DMS153 treated with DMSO at 0.1 percent for 48 hours (cell line): ENCODE measurements at regions not wholly inside any gene's neighbourhood (a gene's known extent, or its start where the extent isn't known, plus 50 kb on each side); places are given as distances from the start of the nearest gene placed in this dataset.
"Not testable (repeated sequence)": the region's sequence is repeated elsewhere in the genome, so short reads cannot be mapped to it uniquely, and the experiment has no call there.

Experiments
- DNase-seq: peaks from one replicate; lab custom pipeline; 2025; ENCODE audit not compliant: unreplicated experiment; lab: John Stamatoyannopoulos, UW

GRCh38 chr7:66413379-66414114 lies 208.4 kb downstream of the TPST1 start:
- DNase-seq, result no peak

GRCh38 chr7:66415659-66416265 lies 210.6 kb downstream of the TPST1 start:
- DNase-seq, result no peak

GRCh38 chr7:66418537-66418936 lies 210.1 kb upstream of the KCTD7 start:
- no peak for DNase-seq

- DNase-seq, result no peak
Measured at GRCh38 chr7:66419210-66419609, 209.5 kb upstream of the KCTD7 start.

- DNase-seq, result no peak
Measured at GRCh38 chr7:66421830-66422475, 206.7 kb upstream of the KCTD7 start.

DNA sequence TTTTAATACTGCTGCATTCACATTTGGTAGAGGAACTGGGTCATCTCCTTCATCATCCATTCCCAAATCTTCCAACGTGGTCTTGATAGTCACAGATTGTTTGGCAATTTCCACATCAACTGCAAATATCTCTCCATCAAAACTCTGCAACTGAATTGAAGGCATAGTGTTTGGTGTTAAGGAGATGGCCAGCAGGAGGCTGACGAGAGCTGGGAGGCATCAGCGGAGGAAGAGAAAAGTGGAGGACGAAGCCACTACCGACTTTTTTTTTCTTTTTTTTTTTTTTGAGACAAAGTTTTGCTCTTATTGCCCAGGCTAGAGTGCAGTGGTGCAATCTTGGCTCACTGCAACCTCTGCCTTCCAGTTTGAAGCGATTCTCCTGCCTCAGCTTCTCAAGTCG lies 205.0 kb upstream of the KCTD7 start:
- no peak for DNase-seq

DNA sequence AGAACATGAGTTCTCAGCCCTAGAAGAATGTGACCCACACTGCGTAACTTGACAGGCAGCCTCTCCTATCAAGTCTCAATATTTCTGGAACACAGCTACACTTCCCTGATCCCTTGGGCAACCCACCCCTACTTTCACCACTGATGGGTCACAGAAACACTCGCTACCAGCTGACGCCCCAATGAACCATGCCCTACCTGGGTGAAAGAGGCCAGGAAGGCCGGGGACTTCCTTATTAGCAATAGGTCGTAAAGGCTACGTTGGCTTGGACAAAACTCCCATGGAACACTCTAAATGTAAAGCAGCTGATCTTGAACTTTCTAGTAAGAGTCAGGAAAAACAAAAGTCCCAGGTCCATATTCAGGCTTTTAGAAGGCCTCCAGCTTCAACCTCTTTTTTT lies 202.3 kb upstream of the KCTD7 start:
- no peak for DNase-seq

- no peak for DNase-seq
Measured at GRCh38 chr7:66426996-66427395, 201.7 kb upstream of the KCTD7 start.

GRCh38 chr7:66427956-66428355 lies 200.7 kb upstream of the KCTD7 start:
- no peak for DNase-seq

DNA sequence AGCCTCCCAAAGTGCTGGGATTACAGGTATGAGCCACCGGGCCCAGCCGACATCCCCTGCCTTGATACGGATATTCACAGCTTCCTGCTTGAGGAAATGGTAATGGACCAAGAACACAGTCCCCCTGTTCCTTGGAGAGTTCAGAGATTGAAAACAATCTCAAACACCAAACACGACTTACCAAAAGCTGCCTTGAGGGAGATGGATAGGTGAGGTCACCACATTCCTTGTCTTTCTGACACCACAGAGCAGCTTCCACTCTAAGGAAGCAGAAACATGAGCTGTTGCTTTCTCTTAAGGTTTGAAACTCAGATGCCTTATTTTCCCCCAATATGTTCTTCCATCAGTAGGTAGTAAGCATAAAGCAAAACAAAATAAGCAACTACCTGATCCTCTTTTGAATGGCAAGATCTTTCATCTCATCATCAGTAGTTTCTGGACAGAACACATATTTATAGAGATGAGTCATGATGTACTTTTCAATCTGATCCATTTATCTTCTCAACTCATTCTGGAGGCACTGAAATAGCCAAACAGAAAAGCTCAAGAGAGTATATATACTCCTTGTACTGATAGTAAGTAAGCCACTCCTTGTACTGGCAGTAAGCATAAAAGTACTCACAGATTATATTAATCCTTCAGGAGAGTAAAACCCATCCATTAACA lies 199.1 kb upstream of the KCTD7 start:
- no peak for DNase-seq

GRCh38 chr7:66430164-66430545 lies 198.5 kb upstream of the KCTD7 start:
- no peak for DNase-seq

DNA sequence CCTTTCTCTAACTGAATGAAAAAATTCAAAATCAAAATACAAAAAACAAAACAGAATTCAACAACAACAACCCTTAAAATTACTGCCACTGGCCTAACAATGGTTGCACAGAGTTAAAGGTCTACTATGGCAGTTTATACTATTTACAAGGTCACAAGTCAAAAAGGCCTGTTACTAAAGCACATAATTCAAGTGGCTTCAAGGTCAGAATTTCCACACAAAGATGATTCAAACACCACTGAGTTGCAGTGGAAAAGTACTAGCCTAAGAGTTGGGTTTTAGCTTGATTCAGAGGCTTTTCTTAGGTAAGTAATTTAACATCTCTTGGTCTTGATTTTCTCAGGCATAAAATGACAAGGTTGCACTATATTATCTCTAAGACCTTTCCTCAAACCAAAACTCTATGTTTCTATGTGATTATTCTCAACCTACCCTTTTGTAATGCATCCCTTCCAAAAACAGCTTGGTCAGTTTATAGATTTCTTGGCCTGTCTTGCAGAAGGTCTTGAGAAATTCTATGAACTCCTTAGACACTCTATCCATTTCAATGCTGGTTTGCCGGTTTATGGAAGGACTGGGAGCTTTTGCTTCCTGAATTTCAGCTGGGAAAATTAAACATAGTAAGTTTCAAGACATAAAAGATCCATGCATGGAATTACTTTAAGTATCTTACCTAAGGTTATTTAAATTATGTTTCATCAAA lies 189.8 kb upstream of the KCTD7 start:
- DNase-seq, result not testable (repeated sequence)

- no peak for DNase-seq
Measured at GRCh38 chr7:66442385-66442784, 186.3 kb upstream of the KCTD7 start.

DNA sequence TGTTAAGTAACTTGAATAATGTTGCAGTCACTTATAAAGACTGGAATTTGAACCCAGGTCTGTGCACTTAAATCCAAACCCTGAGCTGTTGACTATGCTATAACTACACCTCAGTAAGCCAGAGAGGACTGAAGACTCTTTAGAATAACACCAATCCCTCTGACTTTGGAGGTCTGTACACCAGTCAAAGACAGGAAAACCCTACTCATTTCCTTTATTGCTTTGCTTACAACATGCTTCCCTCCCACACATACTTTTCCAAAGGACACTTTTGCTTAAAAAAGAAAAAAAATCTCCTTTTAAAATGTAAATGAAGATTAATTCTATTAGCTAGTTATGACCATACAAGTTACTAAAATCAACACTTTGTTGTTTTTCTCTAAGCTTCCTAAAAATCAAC lies 184.7 kb upstream of the KCTD7 start:
- no peak for DNase-seq

DNA sequence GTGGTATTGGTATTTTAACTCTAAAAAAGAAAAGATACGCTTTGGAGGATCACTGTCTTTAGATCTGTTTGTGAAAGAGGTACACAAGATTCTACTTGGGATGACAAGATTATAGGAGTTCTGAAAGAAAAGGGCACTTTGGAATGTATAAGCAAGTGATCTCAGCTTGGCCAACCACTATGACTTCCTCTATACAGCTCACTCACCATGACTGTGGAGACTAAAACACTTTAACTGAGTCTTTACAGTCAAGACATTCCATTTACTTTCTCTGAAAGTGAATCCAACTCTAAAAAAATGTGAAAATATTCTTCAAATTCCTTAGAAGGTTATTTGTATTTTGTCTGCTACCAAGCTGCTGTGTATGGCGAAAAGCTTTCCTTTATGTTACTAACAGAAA lies 181.7 kb upstream of the KCTD7 start:
- DNase-seq, result not testable (repeated sequence)

DNA sequence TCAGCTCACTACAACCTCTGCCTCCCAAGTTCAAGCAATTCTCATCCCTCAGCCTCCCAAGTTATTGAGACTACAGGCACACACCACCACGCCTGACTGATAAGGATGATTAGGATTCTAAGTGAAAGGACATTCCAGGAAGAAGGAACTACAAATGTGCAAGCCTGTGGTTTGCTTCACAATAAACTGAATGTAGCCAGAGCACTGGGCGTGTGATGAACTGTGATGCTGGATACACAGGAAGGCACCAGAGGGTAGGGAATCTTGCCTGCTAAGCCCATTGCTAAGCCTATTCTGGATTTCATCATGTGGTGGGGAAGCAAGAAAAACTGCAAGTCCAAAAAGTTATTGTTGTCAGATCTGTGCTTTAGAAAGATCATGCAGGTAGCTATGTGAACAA lies 177.9 kb upstream of the KCTD7 start:
- not testable (repeated sequence) for DNase-seq

- DNase-seq, result not testable (repeated sequence)
Measured at GRCh38 chr7:66451713-66452112, 177.0 kb upstream of the KCTD7 start.

DNA sequence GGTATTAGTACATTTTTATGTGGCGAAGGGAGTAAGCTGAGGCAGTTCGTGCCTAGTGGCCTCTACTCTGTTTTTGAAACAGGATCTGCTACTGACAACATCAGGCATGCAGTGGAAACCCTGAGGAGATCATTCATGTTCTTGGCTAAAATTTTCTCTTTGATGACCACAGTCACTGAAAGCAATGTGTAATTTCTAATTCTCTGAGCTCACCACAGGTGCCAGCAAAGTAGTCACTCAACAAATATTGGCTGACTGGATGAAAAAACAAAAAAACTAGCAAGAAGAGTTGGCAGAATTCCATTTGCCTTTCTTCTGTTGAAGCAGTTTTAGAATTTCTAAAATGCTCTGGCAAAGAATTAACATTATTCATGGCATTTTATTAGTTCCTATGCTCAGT lies 176.5 kb upstream of the KCTD7 start:
- no peak for DNase-seq

- no peak for DNase-seq
Measured at GRCh38 chr7:66453340-66453739, 175.3 kb upstream of the KCTD7 start.

GRCh38 chr7:66454600-66455225 lies 174.0 kb upstream of the KCTD7 start:
- DNase-seq, result no peak

GRCh38 chr7:66455432-66455831 lies 173.2 kb upstream of the KCTD7 start:
- DNase-seq, result not testable (repeated sequence)
